ENCODE measurements at regions not wholly inside any gene's neighbourhood (a gene's known extent, or its start where the extent isn't known, plus 50 kb on each side); places are given as distances from the start of the nearest gene placed in this dataset.

DNA sequence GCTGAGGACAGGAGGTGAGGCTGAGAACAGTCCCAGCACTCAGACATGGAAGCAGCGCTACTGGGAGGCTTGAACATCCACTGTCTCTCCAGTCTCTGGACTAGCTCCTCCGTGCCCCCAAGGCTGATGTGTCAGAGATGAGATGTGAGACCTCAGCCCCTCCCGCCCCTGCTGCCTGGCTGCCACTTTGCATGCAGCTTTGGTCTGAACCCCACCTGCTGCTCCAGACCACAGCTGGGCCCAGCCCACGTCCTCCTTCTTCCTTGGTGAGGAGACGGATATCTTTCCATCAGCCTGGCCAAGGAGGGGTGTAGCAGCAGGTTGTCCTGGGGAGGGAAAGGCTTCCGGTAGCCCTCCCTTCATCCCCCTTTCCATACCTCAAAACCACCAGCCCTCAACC lies 148.0 kb upstream of the B3GAT1 start (continued):
- TF ChIP-seq, protein P1, sequence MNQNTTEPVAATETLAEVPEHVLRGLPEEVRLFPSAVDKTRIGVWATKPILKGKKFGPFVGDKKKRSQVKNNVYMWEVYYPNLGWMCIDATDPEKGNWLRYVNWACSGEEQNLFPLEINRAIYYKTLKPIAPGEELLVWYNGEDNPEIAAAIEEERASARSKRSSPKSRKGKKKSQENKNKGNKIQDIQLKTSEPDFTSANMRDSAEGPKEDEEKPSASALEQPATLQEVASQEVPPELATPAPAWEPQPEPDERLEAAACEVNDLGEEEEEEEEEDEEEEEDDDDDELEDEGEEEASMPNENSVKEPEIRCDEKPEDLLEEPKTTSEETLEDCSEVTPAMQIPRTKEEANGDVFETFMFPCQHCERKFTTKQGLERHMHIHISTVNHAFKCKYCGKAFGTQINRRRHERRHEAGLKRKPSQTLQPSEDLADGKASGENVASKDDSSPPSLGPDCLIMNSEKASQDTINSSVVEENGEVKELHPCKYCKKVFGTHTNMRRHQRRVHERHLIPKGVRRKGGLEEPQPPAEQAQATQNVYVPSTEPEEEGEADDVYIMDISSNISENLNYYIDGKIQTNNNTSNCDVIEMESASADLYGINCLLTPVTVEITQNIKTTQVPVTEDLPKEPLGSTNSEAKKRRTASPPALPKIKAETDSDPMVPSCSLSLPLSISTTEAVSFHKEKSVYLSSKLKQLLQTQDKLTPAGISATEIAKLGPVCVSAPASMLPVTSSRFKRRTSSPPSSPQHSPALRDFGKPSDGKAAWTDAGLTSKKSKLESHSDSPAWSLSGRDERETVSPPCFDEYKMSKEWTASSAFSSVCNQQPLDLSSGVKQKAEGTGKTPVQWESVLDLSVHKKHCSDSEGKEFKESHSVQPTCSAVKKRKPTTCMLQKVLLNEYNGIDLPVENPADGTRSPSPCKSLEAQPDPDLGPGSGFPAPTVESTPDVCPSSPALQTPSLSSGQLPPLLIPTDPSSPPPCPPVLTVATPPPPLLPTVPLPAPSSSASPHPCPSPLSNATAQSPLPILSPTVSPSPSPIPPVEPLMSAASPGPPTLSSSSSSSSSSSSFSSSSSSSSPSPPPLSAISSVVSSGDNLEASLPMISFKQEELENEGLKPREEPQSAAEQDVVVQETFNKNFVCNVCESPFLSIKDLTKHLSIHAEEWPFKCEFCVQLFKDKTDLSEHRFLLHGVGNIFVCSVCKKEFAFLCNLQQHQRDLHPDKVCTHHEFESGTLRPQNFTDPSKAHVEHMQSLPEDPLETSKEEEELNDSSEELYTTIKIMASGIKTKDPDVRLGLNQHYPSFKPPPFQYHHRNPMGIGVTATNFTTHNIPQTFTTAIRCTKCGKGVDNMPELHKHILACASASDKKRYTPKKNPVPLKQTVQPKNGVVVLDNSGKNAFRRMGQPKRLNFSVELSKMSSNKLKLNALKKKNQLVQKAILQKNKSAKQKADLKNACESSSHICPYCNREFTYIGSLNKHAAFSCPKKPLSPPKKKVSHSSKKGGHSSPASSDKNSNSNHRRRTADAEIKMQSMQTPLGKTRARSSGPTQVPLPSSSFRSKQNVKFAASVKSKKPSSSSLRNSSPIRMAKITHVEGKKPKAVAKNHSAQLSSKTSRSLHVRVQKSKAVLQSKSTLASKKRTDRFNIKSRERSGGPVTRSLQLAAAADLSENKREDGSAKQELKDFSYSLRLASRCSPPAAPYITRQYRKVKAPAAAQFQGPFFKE (tag by site-specific recombination; IDR thresholded peaks at IDR 0.05; ENCODE audit: borderline replicate concordance), result no peak
- TF ChIP-seq ZNF169 (tag by site-specific recombination; IDR thresholded peaks at IDR 0.05) (no peak), ZNF629 (tag by site-specific recombination; IDR thresholded peaks at IDR 0.05) (no peak), KLF10 (tag by site-specific recombination; IDR thresholded peaks at IDR 0.05) (no peak), OSR2 (tag by site-specific recombination; IDR thresholded peaks at IDR 0.05) (no peak), FEZF1 (tag by site-specific recombination; IDR thresholded peaks at IDR 0.05) (no peak), ZNF211 (tag by site-specific recombination; IDR thresholded peaks at IDR 0.05; ENCODE audit: low read depth) (no peak), TCF7L2 (IDR thresholded peaks at IDR 0.05; ENCODE audit: borderline replicate concordance, low read depth, low read length) (no peak), ZNF146 (tag by site-specific recombination; IDR thresholded peaks at IDR 0.05) (no peak)
- TF ChIP-seq, protein P2, sequence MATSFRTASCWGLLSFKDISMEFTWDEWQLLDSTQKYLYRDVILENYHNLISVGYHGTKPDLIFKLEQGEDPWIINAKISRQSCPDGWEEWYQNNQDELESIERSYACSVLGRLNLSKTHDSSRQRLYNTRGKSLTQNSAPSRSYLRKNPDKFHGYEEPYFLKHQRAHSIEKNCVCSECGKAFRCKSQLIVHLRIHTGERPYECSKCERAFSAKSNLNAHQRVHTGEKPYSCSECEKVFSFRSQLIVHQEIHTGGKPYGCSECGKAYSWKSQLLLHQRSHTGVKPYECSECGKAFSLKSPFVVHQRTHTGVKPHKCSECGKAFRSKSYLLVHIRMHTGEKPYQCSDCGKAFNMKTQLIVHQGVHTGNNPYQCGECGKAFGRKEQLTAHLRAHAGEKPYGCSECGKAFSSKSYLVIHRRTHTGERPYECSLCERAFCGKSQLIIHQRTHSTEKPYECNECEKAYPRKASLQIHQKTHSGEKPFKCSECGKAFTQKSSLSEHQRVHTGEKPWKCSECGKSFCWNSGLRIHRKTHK (tag by site-specific recombination; IDR thresholded peaks at IDR 0.05), result no peak
- TF ChIP-seq, protein P3, sequence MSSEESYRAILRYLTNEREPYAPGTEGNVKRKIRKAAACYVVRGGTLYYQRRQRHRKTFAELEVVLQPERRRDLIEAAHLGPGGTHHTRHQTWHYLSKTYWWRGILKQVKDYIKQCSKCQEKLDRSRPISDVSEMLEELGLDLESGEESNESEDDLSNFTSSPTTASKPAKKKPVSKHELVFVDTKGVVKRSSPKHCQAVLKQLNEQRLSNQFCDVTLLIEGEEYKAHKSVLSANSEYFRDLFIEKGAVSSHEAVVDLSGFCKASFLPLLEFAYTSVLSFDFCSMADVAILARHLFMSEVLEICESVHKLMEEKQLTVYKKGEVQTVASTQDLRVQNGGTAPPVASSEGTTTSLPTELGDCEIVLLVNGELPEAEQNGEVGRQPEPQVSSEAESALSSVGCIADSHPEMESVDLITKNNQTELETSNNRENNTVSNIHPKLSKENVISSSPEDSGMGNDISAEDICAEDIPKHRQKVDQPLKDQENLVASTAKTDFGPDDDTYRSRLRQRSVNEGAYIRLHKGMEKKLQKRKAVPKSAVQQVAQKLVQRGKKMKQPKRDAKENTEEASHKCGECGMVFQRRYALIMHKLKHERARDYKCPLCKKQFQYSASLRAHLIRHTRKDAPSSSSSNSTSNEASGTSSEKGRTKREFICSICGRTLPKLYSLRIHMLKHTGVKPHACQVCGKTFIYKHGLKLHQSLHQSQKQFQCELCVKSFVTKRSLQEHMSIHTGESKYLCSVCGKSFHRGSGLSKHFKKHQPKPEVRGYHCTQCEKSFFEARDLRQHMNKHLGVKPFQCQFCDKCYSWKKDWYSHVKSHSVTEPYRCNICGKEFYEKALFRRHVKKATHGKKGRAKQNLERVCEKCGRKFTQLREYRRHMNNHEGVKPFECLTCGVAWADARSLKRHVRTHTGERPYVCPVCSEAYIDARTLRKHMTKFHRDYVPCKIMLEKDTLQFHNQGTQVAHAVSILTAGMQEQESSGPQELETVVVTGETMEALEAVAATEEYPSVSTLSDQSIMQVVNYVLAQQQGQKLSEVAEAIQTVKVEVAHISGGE (tag by site-specific recombination; conservative IDR thresholded peaks at IDR 0.05; ENCODE audit: low read depth), result no peak
- TF ChIP-seq, protein P4, sequence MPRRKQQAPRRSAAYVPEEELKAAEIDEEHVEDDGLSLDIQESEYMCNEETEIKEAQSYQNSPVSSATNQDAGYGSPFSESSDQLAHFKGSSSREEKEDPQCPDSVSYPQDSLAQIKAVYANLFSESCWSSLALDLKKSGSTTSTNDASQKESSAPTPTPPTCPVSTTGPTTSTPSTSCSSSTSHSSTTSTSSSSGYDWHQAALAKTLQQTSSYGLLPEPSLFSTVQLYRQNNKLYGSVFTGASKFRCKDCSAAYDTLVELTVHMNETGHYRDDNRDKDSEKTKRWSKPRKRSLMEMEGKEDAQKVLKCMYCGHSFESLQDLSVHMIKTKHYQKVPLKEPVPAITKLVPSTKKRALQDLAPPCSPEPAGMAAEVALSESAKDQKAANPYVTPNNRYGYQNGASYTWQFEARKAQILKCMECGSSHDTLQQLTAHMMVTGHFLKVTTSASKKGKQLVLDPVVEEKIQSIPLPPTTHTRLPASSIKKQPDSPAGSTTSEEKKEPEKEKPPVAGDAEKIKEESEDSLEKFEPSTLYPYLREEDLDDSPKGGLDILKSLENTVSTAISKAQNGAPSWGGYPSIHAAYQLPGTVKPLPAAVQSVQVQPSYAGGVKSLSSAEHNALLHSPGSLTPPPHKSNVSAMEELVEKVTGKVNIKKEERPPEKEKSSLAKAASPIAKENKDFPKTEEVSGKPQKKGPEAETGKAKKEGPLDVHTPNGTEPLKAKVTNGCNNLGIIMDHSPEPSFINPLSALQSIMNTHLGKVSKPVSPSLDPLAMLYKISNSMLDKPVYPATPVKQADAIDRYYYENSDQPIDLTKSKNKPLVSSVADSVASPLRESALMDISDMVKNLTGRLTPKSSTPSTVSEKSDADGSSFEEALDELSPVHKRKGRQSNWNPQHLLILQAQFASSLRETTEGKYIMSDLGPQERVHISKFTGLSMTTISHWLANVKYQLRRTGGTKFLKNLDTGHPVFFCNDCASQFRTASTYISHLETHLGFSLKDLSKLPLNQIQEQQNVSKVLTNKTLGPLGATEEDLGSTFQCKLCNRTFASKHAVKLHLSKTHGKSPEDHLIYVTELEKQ (tag by site-specific recombination; IDR thresholded peaks at IDR 0.05; ENCODE audit: borderline replicate concordance), result no peak

DNA sequence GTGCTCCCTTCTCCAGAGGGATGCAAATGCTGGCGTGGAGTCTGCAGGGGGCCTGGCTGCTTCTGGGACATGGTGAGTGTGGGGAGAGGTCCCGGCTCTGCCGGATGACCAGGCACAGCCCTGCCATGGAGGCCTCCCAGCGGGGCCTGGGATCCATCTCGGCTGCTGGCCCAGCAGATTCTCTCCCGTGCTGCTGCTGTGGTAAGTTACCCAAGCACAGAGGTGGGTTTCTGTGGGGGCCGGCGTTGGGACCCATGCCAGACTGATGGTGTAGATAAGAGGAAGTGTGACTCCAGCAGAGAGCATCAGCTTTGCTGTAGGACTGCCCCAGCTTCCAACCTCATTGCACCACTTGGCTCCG lies 147.5 kb upstream of the B3GAT1 start:
- CTCF ChIA-PET, result no interaction called here
- no peak overlapping the region for H3K27ac ChIP-seq (ENCODE audit: extremely low read depth, low read depth, low read length)
- TF ChIP-seq ZNF157 (tag by site-specific recombination; IDR thresholded peaks at IDR 0.05) (no peak), ZNF837 (tag by site-specific recombination; IDR thresholded peaks at IDR 0.05) (no peak)
- TF ChIP-seq, protein P5, sequence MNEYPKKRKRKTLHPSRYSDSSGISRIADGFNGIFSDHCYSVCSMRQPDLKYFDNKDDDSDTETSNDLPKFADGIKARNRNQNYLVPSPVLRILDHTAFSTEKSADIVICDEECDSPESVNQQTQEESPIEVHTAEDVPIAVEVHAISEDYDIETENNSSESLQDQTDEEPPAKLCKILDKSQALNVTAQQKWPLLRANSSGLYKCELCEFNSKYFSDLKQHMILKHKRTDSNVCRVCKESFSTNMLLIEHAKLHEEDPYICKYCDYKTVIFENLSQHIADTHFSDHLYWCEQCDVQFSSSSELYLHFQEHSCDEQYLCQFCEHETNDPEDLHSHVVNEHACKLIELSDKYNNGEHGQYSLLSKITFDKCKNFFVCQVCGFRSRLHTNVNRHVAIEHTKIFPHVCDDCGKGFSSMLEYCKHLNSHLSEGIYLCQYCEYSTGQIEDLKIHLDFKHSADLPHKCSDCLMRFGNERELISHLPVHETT (tag by site-specific recombination; IDR thresholded peaks at IDR 0.05), result no peak
- TF ChIP-seq, protein P6, sequence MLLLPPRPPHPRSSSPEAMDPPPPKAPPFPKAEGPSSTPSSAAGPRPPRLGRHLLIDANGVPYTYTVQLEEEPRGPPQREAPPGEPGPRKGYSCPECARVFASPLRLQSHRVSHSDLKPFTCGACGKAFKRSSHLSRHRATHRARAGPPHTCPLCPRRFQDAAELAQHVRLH (tag by site-specific recombination; IDR thresholded peaks at IDR 0.05), result no peak

More for the DNA sequence above, 147.5 kb upstream of the B3GAT1 start:
- POLR2A ChIA-PET, result no interaction called here
- Histone ChIP-seq H3K9me3 (ENCODE audit: control insufficient read depth, insufficient read depth, low read depth, low read length) (no peaks in the 10 kb centered on the region), H3K4me1 (ENCODE audit: control insufficient read depth, insufficient read depth, low read length) (no peaks in the 10 kb centered on the region), H3K36me3 (ENCODE audit: control insufficient read depth in 2 of 2, insufficient read depth in 1 of 2, low read length in 2 of 2) (no peaks in the 10 kb centered on the region), H3K4me3 (ENCODE audit: low read depth, low read length) (no peak overlapping the region)

Measured in HEK293 (cell line).